Uterus (tissue), 2 donors: ENCODE measurements at regions not wholly inside any gene's neighbourhood (a gene's known extent, or its start where the extent isn't known, plus 50 kb on each side); places are given as distances from the start of the nearest gene placed in this dataset.

Experiments
- CTCF ChIP-seq, 4 experiments: fragments of 200-600 bp in 2 of 4; fragments of 450-650 bp in 2 of 4; sonication (generic) in 2 of 4; IDR thresholded peaks; one replicate each; pipeline ENCODE4 v1.5.1; 2016 to 2019; ENCODE audit warnings: antibody characterized with exemption in 4 of 4, mild to moderate bottlenecking in 2 of 4, moderate library complexity in 1 of 4
- POLR2A ChIP-seq, 2 donors: fragments of 450-650 bp; IDR thresholded peaks; one replicate each; pipeline ENCODE4 v1.6.1; 2016; ENCODE audit warnings: antibody characterized with exemption in 2 of 2, mild to moderate bottlenecking in 1 of 2, moderate library complexity in 1 of 2

- TF ChIP-seq CTCF (IDR thresholded peaks at IDR 0.05) (no peak), POLR2A (IDR thresholded peaks at IDR 0.05) (no peak)
These were observed 359.9 kb downstream of the IRX2 start for GRCh38 chr5:2391566-2391965.
